HG02884 (cell line): ENCODE measurements at regions not wholly inside any gene's neighbourhood (a gene's known extent, or its start where the extent isn't known, plus 50 kb on each side); places are given as distances from the start of the nearest gene placed in this dataset.

Experiments used
- ATAC-seq: cut with Tn5 transposase; IDR thresholded peaks from one replicate; pipeline ENCODE4 v1.9.1; 2021; ENCODE audit warnings: mild to moderate bottlenecking, moderate library complexity; ENCODE audit not compliant: unreplicated experiment

DNA sequence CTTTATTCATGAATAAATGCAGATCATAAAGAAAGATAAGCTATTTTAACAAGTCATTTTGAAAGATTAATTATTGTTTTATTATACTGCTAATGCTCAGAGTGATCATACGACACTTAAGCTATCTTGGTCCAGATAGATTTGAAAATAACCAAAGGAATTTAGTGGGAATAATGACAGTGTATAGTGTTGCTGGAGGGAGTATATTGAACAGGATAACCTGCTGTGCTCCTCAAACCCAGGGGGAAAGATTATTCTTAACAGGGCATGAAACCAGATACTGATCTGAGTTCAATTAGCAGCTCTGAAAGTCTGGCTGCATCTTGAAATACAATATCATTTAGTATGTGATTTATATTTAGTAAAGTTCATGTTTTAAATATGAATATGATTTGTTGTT lies 216.3 kb upstream of the ITGA4 start:
- ATAC-seq: no peak

DNA sequence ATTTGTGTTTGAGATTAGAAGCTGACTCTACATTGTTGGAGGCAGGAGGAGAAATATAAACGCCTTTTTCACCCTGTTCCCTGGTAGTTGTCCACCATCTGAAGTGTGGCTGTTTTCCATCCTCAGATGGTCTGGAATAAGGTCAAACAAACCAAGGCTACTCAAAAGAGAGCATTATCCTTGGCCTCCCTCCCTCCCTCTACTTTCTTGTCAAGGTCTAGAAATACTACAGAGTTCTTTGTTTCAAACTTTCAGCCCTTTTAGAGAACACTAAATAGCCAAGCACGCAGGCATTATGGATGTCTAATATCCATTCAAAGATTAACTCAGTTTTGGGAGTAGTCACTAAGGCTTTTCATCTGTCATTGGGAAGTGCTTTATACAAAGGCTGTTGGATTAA lies 215.8 kb upstream of the ITGA4 start:
- no peak for ATAC-seq

- peak; percentile 97 for ATAC-seq
Measured at GRCh38 chr2:181241797-181242196, 215.4 kb upstream of the ITGA4 start.

DNA sequence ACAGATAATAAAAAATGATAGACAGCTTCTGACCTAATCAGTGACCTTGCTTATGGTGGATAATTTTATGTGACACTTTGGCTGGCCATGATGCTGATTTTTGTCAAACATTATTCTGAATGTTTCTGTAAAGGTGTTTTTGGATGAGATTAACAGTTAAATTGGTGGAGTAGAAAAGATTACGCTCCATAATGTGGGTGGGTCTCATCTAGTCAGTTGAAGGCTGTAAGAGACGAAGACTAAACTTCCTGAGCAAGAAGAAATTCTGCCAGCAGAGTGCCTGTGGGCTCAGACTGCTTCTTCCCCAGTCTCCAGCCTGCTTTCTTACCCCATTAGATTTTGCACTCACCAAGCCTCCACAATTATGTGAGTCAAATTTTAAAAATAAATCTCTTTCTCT lies 214.9 kb upstream of the ITGA4 start:
- no peak for ATAC-seq

DNA sequence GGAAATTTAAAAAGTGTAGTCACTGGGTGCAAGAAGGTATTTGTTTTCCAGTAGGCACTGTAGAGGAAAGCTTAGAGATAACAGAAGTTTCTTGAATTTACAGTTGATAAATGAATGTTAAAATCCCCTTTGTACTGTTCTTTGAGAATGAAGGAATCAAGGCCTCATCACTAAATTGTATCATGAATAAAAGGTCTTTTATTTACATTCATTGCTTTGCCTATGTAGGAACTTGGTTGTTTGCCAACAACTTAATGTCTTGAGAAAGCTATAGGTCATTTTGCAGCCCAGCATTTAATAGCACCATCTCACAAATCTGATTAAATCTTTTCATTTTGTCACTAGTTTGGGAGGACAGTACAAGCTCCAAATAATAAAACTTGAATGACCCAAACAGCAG lies 213.9 kb upstream of the ITGA4 start:
- ATAC-seq: no peak

DNA sequence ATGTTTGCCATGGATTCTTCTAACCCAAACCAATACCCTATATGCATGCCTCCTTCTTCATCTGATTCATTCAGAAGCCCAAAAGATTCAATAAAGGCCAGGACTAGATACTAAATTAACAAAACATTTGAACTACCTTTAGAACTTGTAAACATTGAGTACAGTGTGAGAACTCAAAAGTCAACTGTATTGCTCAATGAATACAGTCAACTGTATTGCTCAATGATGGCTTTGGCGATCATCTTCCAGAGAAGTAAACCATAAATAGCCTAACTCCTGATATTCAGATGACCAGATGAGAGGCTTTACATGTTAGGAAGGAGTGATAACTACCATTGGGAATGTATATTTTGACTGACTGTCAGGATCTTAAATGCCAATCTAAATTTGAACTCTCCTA lies 206.5 kb upstream of the ITGA4 start:
- ATAC-seq: no peak

DNA sequence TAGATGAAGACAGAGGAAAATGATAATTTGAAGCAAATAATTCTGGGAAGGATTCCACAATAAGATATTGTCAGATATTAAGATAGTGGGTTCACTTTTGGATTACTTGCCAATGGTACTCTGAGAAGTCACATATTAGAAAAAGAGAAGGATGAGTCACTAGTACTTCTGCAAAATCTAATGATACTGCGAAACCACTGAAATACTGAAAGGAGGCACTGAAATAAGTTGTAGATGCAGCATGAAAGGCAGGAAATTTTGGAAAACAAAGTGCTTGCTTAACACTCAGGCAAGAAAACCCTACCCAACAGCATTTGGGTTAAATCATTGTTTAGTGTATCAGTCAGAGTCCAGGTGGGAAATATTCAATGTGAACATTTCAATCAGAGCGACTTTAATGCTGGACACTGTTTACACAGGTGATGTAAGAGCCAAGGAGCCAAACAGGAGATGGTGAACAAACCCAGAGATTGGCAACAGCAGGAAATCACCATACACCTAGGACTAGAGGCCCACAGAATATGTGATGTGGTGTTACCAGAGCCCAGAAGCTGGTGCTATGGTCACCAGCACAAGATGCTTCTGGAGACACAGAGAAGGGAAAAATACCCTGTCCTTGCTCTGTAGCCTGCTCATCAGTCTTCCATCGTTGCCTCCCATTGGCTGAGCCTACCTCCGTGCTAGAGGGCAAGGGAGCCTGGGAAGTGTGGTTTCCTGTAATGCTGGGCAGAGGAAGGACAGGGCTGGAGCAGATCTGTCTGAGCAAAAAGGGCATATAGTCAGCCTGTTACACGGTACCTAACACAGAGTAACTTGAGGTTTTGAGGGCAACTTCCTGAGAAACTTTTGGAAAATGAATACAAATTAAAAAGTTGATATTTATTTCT lies 204.7 kb upstream of the ITGA4 start:
- no peak for ATAC-seq

DNA sequence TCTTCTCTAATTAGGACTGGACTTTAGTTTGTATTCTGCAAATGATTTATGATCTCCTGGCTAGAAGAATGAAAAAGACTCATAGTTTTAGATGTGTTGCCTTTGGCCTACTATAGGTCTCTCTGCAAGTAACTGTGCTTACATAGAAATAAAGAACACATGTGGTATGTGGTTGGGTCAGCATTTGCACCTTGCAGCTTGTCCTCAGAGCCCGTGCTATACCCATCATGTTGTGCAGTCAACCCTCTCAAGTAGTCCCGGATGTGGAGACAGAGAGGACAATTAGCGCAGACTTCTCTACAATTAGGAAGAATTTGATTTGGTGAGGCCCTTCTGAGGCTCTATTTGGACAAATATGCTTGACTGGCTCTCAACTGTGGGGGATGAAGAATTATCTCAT lies 203.7 kb upstream of the ITGA4 start:
- ATAC-seq: no peak

GRCh38 chr2:181255651-181256050 lies 201.5 kb upstream of the ITGA4 start:
- no peak for ATAC-seq

- ATAC-seq: no peak
Measured at GRCh38 chr2:181258720-181259119, 198.5 kb upstream of the ITGA4 start.

DNA sequence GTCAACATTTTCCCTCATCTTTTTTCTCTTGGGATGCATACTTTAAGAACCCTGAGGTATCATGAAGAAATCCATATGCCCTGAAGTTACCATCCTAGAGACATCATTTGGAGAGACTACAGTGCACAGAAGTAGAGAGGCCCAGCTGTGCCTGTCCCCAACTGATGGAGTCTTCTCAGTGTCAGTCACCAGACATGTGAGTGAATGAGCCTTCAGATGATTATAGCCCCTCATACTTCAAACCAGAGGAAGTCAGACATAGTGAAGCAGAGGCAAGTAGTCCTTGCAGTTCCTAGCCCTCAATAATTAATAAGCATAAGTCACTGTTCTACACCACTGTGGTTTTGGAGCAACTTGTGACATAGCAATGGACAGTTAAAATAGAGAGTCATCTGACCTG lies 194.4 kb upstream of the ITGA4 start:
- no peak for ATAC-seq

DNA sequence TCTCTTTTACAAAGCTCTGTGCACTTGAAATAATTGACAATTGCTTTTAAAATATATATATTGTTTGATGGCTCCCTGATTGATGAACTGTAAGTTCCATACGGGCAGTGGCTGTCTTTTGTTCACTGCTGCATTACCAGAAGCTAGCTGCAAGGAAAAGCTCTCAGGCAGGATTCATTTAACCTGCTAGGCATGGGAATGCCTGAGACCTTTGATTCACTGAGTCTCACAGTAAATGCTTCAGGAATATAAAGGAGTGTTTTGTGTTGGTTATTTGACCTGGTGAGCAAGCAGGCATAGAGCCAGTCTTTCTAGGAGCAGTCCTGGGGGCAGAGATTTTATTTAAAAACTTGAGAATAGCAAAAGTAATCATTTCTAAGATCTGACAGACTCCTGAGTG lies 193.2 kb upstream of the ITGA4 start:
- ATAC-seq: no peak

- ATAC-seq: no peak
Measured at GRCh38 chr2:181264441-181264840, 192.7 kb upstream of the ITGA4 start.

GRCh38 chr2:181266614-181267013 lies 190.6 kb upstream of the ITGA4 start:
- ATAC-seq: no peak

DNA sequence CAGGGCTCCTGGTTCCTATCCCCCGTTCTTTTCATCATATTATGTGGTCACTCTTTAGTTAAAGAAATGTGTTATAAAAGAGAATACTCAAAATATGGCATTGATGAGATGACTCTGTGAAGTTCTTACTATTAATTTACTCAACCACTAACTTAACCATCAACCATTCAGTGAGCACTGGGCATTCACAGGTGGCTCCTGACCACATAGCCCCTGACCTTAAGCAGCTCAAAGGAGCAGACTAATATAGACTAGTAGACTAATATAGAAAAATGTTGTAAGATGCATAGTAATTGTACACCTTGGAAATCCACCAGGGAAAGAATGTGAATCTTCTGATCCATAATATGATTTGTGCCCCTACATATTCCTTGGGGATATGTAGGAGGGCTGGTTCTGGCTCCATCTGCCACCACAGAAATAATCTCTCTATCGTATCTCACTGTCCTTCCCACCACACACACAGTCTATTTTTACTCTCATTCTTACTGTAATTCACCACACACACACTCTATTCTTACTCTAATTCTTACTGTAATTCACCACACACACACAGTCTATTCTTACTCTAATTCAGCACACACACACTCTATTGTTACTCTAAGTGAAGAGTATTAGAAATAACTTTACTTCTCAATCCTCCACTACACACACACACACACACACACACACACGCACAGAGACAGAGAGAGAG lies 188.9 kb upstream of the ITGA4 start:
- ATAC-seq: peak; percentile 81

GRCh38 chr2:181273986-181274385 lies 183.2 kb upstream of the ITGA4 start:
- ATAC-seq: no peak

DNA sequence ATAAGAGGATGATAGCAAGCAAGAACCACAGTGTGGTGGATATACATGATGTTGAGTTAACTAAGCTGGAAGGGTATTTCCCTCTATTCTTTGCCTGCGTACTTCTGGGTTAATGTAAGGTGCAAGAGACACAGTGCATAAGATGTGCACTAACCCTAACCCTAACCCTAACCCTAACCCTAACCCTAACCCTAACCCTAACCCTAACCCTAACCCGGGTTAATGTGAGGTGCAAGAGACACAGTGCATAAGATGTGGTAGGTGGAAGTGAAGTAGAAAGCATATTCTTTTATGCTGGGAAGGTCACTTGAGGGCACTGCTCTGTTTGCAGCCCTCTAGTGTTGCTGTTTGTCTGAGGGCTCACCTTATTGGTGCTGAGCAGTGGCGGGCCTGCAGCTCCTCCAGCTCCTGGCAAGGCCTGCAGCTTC lies 181.5 kb upstream of the ITGA4 start:
- ATAC-seq: no peak

- ATAC-seq: peak; percentile 45
Measured at GRCh38 chr2:181281206-181281832, 175.9 kb upstream of the ITGA4 start.

- no peak for ATAC-seq
Measured at GRCh38 chr2:181285116-181285515, 172.1 kb upstream of the ITGA4 start.

- ATAC-seq: no peak
Measured at GRCh38 chr2:181289698-181290097, 167.5 kb upstream of the ITGA4 start.

GRCh38 chr2:181290182-181290581 lies 167.0 kb upstream of the ITGA4 start:
- ATAC-seq: no peak

- ATAC-seq: no peak
Measured at GRCh38 chr2:181294979-181295378, 162.2 kb upstream of the ITGA4 start.
